ENCODE measurements at regions not wholly inside any gene's neighbourhood (a gene's known extent, or its start where the extent isn't known, plus 50 kb on each side); places are given as distances from the start of the nearest gene placed in this dataset.
"Not testable (repeated sequence)": the region's sequence is repeated elsewhere in the genome, so short reads cannot be mapped to it uniquely, and the experiment has no call there.

GRCh38 chr3:17928502-17929145 is 186.2 kb upstream of the TBC1D5 start:
- in situ Hi-C loops (cut with HindIII; ENCODE audit: low sequenced_read_pairs): no loop called here

GRCh38 chr3:17927036-17927435 is 184.6 kb upstream of the TBC1D5 start:
- in situ Hi-C loops (cut with HindIII; ENCODE audit: low sequenced_read_pairs): no loop called here

- in situ Hi-C loops (cut with HindIII; ENCODE audit: low sequenced_read_pairs): no loop called here
Observed at GRCh38 chr3:17915341-17915740, 172.9 kb upstream of the TBC1D5 start.

GRCh38 chr3:17913359-17913758 is 170.9 kb upstream of the TBC1D5 start:
- in situ Hi-C loops (cut with HindIII; ENCODE audit: low sequenced_read_pairs): no loop called here

GRCh38 chr3:17911986-17912760 is 169.7 kb upstream of the TBC1D5 start:
- in situ Hi-C loops (cut with HindIII; ENCODE audit: low sequenced_read_pairs): no loop called here

- in situ Hi-C loops (cut with HindIII; ENCODE audit: low sequenced_read_pairs): no loop called here
Observed at GRCh38 chr3:17910922-17911321, 168.5 kb upstream of the TBC1D5 start.

GRCh38 chr3:17909714-17910113 is 167.3 kb upstream of the TBC1D5 start:
- in situ Hi-C loops (cut with HindIII; ENCODE audit: low sequenced_read_pairs): no loop called here

- in situ Hi-C loops (cut with HindIII; ENCODE audit: low sequenced_read_pairs): no loop called here
Observed at GRCh38 chr3:17908399-17909191, 166.2 kb upstream of the TBC1D5 start.

GRCh38 chr3:17905996-17906395 is 163.6 kb upstream of the TBC1D5 start:
- in situ Hi-C loops (cut with HindIII; ENCODE audit: low sequenced_read_pairs): no loop called here

GRCh38 chr3:17901893-17902292 is 159.5 kb upstream of the TBC1D5 start:
- in situ Hi-C loops (cut with HindIII; ENCODE audit: low sequenced_read_pairs): no loop called here

- in situ Hi-C loops (cut with HindIII; ENCODE audit: low sequenced_read_pairs): loop anchor here (5.0 kb wide), 1 partner anchor 93 kb away; no protein-coding TSS in a partner anchor
Observed at GRCh38 chr3:17894434-17895060, 152.1 kb upstream of the TBC1D5 start.

GRCh38 chr3:17891139-17891856 is 148.9 kb upstream of the TBC1D5 start:
- in situ Hi-C loops (cut with HindIII; ENCODE audit: low sequenced_read_pairs): loop anchor here (5.0 kb wide), 1 partner anchor 96 kb away; no protein-coding TSS in a partner anchor

GRCh38 chr3:17885986-17886385 is 143.6 kb upstream of the TBC1D5 start:
- in situ Hi-C loops (cut with HindIII; ENCODE audit: low sequenced_read_pairs): no loop called here

- in situ Hi-C loops (cut with HindIII; ENCODE audit: low sequenced_read_pairs): no loop called here
Observed at GRCh38 chr3:17882981-17883380, 140.6 kb upstream of the TBC1D5 start.

GRCh38 chr3:17877299-17877698 is 134.9 kb upstream of the TBC1D5 start:
- in situ Hi-C loops (cut with HindIII; ENCODE audit: low sequenced_read_pairs): no loop called here

GRCh38 chr3:17874636-17875035 is 132.2 kb upstream of the TBC1D5 start:
- in situ Hi-C loops (cut with HindIII; ENCODE audit: low sequenced_read_pairs): no loop called here

- in situ Hi-C loops (cut with HindIII; ENCODE audit: low sequenced_read_pairs): no loop called here
Observed at GRCh38 chr3:17872457-17872856, 130.0 kb upstream of the TBC1D5 start.

- in situ Hi-C loops (cut with HindIII; ENCODE audit: low sequenced_read_pairs): no loop called here
Observed at GRCh38 chr3:17865631-17866030, 123.2 kb upstream of the TBC1D5 start.

GRCh38 chr3:17861476-17861875 is 119.0 kb upstream of the TBC1D5 start:
- in situ Hi-C loops (cut with HindIII; ENCODE audit: low sequenced_read_pairs): no loop called here

- in situ Hi-C loops (cut with HindIII; ENCODE audit: low sequenced_read_pairs): not testable (repeated sequence)
Observed at GRCh38 chr3:17860840-17861471, 118.5 kb upstream of the TBC1D5 start.
